Stimulated activated naive CD8-positive, alpha-beta T cell treated with anti-CD3 and anti-CD28 coated beads, Interleukin-15, Interleukin-2, amounts not matched to agents 100 ng/mL and 50 ng/mL, for 24 hours (primary cell): ENCODE measurements at regions not wholly inside any gene's neighbourhood (a gene's known extent, or its start where the extent isn't known, plus 50 kb on each side); places are given as distances from the start of the nearest gene placed in this dataset.
"Not testable (repeated sequence)": the region's sequence is repeated elsewhere in the genome, so short reads cannot be mapped to it uniquely, and the experiment has no call there.

Experiments used
- H3K27ac Mint-ChIP-seq: one replicate; pipeline ENCODE4 v1.8.0; 2021; ENCODE audit warnings: mild to moderate bottlenecking, mixed read lengths
- H3K27me3 Mint-ChIP-seq: one replicate; pipeline ENCODE4 v1.8.0; 2021; ENCODE audit warnings: mixed read lengths
- H3K36me3 Mint-ChIP-seq: one replicate; pipeline ENCODE4 v1.8.0; 2021; ENCODE audit warnings: low read depth, mixed read lengths
- H3K4me1 Mint-ChIP-seq: one replicate; pipeline ENCODE4 v1.8.0; 2021; ENCODE audit warnings: low read depth, mixed read lengths
- H3K4me3 Mint-ChIP-seq: one replicate; pipeline ENCODE4 v1.8.0; 2021; ENCODE audit warnings: mild to moderate bottlenecking, mixed read lengths
- H3K9me3 Mint-ChIP-seq: one replicate; pipeline ENCODE4 v1.8.0; 2021; ENCODE audit warnings: mixed read lengths

DNA sequence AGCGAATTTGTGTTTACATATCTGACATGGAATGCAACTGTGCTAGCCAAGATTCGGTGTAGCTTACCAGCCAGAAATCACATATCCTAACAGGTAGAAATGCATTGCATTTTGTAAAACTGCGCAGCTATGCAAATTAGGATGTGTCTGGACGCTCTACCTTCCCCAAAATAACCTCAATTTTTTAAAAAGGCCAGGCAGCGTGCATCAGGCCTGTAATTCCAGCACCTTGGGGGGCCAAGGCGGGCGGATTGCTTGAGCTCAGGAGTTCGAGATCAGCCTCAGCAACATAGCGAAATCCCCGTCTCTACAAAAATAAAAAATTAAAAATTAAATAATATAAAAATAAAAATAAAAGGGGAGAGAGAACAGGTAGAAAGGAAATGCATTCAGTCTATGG, 305.0 kb downstream of the TYW1 start:
- Mint-ChIP-seq H3K36me3 (peaks cover 19% of the 10 kb centered on the region), H3K27me3 (no peaks in the 10 kb centered on the region), H3K4me3 (peak overlapping the region; percentile 89), H3K27ac (no peak overlapping the region), H3K9me3 (no peaks in the 10 kb centered on the region), H3K4me1 (peaks cover 20% of the 10 kb centered on the region)

DNA sequence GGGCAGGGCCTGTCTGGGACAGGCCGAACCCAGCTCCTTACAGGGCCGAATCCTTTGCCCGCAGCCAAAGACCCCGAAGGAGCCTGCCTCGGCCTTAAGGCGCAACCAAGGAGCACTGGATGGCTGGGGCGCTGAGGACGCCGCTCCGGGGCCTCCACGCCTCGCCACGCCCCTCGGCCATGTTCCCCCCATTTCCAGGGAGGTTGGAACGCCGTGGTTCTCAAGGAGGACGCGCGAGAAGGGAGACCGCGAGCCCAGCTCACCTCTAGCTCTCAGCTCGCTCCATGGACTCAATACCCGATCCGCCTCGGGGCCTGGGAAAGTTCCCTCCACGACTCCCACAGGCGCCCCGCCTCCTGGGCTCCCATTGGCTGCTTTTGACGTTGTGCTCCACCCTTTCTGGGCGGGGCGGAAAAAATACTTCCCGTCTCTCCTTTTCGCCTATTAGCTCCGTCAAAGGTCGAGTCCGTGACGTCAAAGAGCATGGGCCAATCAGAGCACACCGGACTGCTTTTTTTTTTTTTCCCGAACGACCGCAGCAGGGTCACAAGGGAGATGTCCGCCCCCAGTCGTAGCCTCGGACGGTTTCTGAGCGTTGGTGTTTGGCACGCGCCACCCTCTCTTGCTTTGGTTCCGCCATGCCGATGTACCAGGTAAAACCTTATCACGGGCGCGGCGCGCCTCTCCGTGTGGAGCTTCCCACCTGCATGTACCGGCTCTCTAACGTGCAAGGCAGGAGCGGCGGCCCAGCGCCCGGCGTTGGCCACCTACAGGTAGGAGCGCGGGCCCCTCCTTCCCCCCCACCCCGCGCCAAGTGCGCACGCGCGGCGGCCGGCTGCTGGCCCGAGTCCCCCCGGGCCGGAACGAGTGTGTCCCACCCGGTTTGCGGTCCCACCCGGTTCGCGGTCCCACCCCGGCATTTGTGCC, 305.7 kb downstream of the TYW1 start:
- peaks cover 20% of the 10 kb centered on the region for H3K4me1 Mint-ChIP-seq
- H3K36me3 Mint-ChIP-seq: peaks cover 21% of the 10 kb centered on the region
- no peaks in the 10 kb centered on the region for H3K27me3 Mint-ChIP-seq
- peak overlapping the region; percentile 89 for H3K4me3 Mint-ChIP-seq
- H3K27ac Mint-ChIP-seq: peak overlapping the region; percentile 93
- no peaks in the 10 kb centered on the region for H3K9me3 Mint-ChIP-seq

DNA sequence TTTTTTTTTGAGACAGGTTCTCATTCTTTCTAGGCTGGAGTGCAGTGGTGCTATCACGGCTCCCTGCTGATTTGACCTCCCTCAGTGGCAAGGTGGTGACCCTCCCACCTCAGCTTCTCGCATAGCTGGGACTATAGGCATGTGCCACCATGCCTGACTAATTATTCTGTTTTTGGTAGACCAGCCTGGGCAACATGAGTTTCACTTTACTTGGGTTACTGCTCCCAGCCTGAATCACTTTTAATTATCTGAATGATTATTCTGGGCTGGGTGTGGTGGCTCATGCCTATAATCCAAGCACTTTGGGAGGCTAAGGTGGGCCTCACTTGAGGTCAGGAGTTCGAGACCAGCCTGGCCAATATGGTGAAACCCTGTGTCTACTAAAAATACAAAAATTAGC, 308.2 kb downstream of the TYW1 start:
- H3K9me3 Mint-ChIP-seq, H3K4me3 Mint-ChIP-seq, H3K27ac Mint-ChIP-seq, H3K27me3 Mint-ChIP-seq: not testable (repeated sequence)
- Mint-ChIP-seq H3K4me1 (peaks cover 20% of the 10 kb centered on the region), H3K36me3 (peaks cover 36% of the 10 kb centered on the region)

DNA sequence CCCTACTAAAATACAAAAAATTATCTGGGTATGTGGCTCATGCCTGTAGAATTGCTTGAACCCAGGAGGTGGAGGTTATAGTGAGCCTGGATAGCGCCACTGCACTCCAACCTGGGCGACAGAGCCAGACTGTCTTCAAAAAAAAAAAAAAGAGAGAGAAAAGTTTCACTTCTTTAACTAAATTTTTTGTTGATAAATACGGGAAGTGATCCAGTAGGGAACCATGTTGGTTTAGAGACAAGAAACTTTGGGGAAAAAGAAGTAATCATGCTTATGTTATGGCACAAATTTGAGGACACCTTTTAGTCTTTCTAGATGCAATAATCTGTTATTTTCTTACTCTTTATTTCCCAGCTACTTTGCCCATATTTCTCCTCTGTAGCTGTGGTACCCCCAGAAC, 309.7 kb downstream of the TYW1 start:
- Mint-ChIP-seq H3K4me1 (peaks cover 15% of the 10 kb centered on the region), H3K4me3 (no peak overlapping the region), H3K27ac (no peak overlapping the region), H3K27me3 (no peaks in the 10 kb centered on the region), H3K36me3 (peaks cover 51% of the 10 kb centered on the region), H3K9me3 (no peaks in the 10 kb centered on the region)

DNA sequence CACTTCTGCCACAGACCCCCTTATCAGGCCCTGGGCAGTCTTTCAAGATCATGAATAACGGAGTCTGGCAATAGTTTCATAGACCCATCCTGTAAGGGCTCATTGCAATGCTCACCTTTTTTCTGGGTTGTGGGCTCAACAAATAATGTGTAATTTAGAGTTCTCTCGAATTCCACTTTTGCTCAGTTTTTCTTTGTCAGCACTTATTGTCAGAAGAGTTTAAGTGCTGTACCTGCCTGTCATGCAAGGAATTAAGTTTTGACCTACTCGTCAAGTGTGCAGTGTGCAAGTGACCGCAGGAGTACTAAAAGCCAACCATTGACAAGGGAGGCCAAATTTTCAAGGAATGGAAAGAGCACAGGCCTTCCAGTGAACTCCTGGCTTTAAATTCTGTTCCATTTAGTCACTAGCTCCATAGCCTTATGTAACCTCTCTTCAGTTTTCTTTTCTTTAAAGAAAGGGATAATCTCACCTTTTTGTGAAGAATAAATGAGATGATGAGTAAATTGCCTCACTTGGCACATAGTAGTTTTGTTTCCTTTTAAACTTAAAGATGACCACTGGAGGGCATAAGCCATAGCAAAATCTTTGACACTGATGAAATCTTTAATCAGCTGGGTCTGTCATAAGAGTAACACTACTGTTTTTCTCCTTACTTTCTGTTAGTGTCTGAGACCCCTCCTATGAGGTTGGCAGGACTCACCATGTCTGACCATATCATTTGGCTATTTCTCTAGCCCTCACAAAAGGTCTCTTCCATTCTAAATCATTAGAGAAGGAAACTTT, 313.3 kb downstream of the TYW1 start:
- Mint-ChIP-seq H3K27me3 (no peaks in the 10 kb centered on the region), H3K9me3 (no peaks in the 10 kb centered on the region), H3K4me3 (no peak overlapping the region), H3K36me3 (peaks cover 74% of the 10 kb centered on the region), H3K27ac (no peak overlapping the region), H3K4me1 (peaks cover 7% of the 10 kb centered on the region)

DNA sequence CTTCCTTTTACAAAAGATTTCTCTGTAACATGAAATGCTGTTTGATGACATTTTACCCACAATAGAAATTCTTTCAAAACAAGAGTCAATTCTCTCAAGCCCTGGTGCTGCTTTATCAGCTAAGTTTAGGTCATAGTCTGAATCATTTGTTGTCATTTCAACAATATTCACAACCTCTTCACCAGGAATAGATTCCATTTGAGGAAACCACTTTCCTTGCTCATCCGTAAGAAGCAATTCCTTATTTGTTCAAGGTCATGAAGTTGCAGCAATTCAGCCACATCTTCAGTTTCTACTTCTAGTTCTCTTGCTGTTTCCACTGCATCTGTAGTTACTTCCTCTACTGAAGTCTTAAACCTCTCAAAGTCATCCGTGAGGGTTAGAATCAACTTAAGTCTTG, 315.3 kb downstream of the TYW1 start:
- Mint-ChIP-seq H3K4me3 (no peak overlapping the region), H3K4me1 (no peaks in the 10 kb centered on the region), H3K9me3 (no peaks in the 10 kb centered on the region), H3K27ac (no peak overlapping the region), H3K36me3 (peaks cover 69% of the 10 kb centered on the region), H3K27me3 (no peaks in the 10 kb centered on the region)

DNA sequence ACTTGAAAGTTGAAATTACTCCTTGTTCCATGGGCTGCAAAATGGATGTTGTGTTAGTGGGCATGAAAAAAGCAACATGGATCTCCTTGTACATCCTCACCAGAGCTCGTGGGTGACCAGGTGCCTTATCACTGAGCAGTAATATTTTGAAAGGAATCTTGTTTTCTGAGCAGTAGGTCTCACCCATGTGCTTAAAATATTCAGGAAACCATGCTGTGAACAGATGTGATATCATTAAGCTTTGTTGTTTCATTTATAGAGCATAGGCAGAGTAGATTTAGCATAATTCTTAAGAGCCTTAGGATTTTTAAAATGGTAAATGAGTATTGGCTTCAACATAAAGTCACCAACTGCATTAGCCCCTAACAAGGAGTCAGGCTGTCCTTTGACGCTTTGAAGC, 316.6 kb downstream of the TYW1 start:
- no peaks in the 10 kb centered on the region for H3K9me3 Mint-ChIP-seq
- H3K27ac Mint-ChIP-seq: no peak overlapping the region
- no peak overlapping the region for H3K4me3 Mint-ChIP-seq
- no peaks in the 10 kb centered on the region for H3K4me1 Mint-ChIP-seq
- H3K27me3 Mint-ChIP-seq: no peaks in the 10 kb centered on the region
- H3K36me3 Mint-ChIP-seq: peaks cover 69% of the 10 kb centered on the region

DNA sequence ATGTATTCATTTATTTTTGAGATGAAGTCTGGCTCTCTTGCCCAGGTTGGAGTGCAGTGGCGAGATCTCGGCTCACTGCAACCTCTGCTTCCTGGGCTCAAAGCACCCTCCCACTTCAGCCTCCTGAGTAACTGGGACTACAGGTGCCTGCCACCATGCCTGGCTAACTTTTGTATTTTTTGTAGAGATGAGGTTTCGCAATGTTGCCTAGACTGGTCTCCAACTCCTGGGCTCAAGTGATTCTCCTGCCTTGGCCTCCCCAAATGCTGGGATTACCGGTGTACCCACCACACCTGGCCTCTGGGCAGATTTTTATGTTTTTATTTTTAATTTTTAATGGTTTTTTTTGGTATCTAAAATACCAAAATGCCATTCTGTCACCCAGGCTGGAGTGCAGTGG, 320.3 kb downstream of the TYW1 start:
- not testable (repeated sequence) for H3K27ac Mint-ChIP-seq, H3K4me3 Mint-ChIP-seq, H3K27me3 Mint-ChIP-seq, H3K9me3 Mint-ChIP-seq, H3K4me1 Mint-ChIP-seq
- H3K36me3 Mint-ChIP-seq: peaks cover 54% of the 10 kb centered on the region

DNA sequence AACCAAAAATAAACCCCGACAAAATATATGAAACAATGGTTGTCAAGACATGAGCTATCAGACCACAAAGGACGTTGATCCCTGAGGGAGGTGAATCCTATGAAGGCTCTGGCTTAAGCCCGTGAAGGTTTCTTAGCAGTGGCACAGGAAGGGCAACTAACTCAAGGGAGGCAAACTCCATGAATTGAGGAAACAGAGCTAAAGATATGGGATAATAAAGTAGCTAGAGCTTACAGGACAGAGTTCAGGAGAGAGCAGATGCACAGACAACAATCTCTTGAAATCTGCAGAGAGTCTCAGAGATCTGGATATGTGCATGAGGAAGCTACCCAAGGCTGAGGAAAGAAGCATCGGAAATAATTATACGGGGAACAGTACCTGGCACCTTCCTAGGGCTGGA, 331.6 kb downstream of the TYW1 start:
- not testable (repeated sequence) for H3K27ac Mint-ChIP-seq, H3K36me3 Mint-ChIP-seq, H3K4me1 Mint-ChIP-seq, H3K9me3 Mint-ChIP-seq, H3K27me3 Mint-ChIP-seq, H3K4me3 Mint-ChIP-seq

DNA sequence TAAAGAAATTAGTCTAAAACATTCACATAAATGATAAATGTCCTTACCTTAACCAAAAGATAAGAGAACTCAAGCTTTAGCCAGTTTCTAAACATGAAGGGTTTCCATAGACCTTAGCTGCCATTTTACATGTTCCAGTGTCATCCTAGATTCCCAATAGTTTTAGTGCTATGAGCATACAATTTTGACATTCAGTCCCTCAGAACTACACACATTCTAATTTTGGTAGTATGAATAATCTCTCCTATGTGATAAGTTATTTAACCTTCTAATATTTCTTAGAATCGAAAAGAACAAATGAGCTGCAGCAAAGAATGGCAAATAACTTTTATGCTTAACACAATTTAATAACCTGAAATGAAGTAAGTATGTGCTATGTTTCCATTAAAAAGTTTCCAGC, 338.5 kb downstream of the TYW1 start:
- not testable (repeated sequence) for H3K4me3 Mint-ChIP-seq, H3K36me3 Mint-ChIP-seq, H3K27me3 Mint-ChIP-seq, H3K4me1 Mint-ChIP-seq, H3K27ac Mint-ChIP-seq, H3K9me3 Mint-ChIP-seq

DNA sequence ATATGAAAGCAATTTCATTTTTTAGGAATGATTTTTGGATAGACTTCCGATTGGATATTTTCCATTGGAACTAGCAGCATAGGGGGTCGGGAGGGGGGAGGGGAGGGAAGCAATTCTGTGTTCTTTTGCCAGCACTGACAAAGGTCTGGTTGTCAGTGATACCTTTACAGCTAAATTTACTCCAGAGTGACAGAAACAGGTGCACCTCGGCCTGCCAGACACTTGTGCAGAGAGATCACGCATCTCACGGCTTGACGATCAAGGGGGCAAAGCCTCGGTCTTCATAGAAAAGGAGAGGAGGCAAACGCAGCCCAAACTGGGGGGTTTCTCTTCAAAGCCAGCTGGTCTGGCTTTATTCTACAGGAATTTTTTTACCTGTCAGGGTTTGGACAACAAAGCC, 339.0 kb downstream of the TYW1 start:
- H3K27me3 Mint-ChIP-seq, H3K27ac Mint-ChIP-seq, H3K4me1 Mint-ChIP-seq, H3K36me3 Mint-ChIP-seq, H3K4me3 Mint-ChIP-seq, H3K9me3 Mint-ChIP-seq: not testable (repeated sequence)

DNA sequence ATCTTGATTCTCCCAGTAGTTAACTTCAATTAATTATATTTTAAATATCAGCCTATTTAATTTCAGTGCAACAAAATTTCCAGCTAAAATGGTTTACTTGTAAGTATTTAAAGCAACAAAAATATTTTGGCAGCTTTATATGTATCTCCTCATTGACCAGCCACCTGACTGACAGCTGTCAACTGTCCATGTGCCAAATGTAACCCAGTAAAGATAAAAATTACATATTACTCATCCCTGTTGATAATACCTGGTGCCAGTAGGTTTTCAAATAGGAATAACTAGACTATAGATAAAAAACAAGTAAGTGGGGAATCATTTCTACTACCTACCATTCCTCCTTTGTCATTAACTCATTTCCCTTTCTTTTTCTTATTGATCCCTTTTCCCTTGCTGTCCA, 341.9 kb downstream of the TYW1 start:
- H3K36me3 Mint-ChIP-seq: peaks cover 17% of the 10 kb centered on the region
- not testable (repeated sequence) for H3K9me3 Mint-ChIP-seq, H3K27me3 Mint-ChIP-seq, H3K4me1 Mint-ChIP-seq, H3K27ac Mint-ChIP-seq, H3K4me3 Mint-ChIP-seq

DNA sequence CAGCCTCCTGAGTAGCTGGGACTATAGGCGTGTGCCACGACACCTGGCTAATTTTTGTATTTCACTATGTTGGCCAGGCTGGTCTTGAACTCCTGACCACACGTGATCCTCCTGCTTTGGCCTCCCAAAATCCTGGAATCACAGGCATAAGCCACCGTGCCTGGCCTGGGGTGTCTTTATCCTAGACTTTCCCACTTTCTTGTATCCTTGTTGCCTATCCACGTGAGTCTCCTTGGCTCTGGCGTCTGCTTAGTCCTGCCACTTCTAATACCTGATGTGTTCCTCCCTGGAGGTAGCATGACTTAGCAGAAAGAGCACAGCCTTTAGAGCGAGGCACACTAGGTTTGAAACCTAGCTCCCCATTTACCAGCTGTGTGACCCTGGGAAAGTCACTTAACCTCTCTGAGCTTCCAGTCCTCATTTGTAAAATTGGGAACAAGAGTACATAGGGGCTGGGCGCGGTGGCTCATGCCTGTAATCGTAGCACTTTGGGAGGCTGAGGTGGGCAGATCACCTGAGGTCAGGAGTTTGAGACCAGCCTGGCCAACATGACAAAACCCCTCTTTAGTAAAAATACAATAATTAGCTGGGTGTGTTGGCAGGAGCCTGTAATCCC, 344.6 kb downstream of the TYW1 start:
- Mint-ChIP-seq H3K36me3 (peaks cover 33% of the 10 kb centered on the region), H3K27ac (no peak overlapping the region)

DNA sequence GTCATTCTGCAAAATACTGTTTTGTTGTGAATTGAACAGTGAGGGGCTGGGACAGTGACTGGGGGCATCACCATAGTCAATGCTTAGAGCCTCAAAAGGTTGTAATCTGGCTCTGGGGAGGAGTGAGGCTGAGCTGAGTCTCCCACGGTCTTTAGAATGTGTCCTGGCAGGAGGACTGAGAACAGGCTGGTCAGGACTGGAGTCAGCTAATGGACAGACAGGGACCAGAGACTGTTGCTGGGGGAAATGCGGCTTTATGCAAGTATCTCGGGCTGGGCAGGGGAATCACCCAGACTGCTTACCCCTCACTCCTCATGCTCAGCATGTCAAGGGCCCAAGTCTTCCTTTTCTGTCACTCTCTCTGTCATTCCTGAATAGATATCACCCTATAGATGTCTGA, 346.5 kb downstream of the TYW1 start:
- H3K36me3 Mint-ChIP-seq: peaks cover 33% of the 10 kb centered on the region
- no peaks in the 10 kb centered on the region for H3K4me1 Mint-ChIP-seq
- no peak overlapping the region for H3K4me3 Mint-ChIP-seq
- no peaks in the 10 kb centered on the region for H3K9me3 Mint-ChIP-seq
- no peaks in the 10 kb centered on the region for H3K27me3 Mint-ChIP-seq
- H3K27ac Mint-ChIP-seq: no peak overlapping the region

More for the DNA sequence above, 344.6 kb downstream of the TYW1 start:
- Mint-ChIP-seq H3K4me3 (no peak overlapping the region), H3K4me1 (no peaks in the 10 kb centered on the region), H3K9me3 (no peaks in the 10 kb centered on the region), H3K27me3 (no peaks in the 10 kb centered on the region)

DNA sequence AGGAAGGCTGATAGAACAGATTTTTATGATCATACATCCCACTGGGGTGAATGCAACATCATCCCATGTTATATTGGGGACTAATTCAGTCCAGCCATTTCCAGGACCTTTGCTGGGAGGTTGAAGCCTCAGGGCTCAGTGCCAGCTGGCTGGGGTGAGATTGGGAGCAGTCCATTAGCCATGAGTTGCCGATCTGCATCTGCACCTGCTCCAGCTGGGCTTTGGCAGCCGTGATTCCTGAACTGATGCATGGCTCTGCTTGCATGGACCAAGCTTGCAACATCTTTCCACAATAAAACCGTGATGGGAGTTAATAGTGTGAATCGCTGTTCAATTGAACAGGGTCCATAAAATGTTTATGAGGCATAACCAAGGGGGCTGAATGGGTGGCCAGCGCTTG, 346.9 kb downstream of the TYW1 start:
- Mint-ChIP-seq H3K4me1 (no peaks in the 10 kb centered on the region), H3K27ac (no peak overlapping the region), H3K4me3 (no peak overlapping the region), H3K36me3 (peaks cover 33% of the 10 kb centered on the region), H3K9me3 (no peaks in the 10 kb centered on the region), H3K27me3 (no peaks in the 10 kb centered on the region)
